ENCODE measurements at regions not wholly inside any gene's neighbourhood (a gene's known extent, or its start where the extent isn't known, plus 50 kb on each side); places are given as distances from the start of the nearest gene placed in this dataset.

GRCh38 chr4:84145176-84145575, 353.9 kb downstream of the NKX6-1 start:
- Histone ChIP-seq H3K23ac (ENCODE audit: low read depth, low read length) (no peak overlapping the region), H4K5ac (ENCODE audit: low read depth, low read length) (no peak overlapping the region), H3K27ac (ENCODE audit: insufficient read depth, low read length) (no peak overlapping the region), H3K79me1 (ENCODE audit: low read depth in 1 of 2, low read length in 2 of 2) (no peaks in the 10 kb centered on the region), H4K91ac (ENCODE audit: insufficient read depth, low read depth, low read length) (no peak overlapping the region), H3K4me2 (ENCODE audit: low read depth, low read length) (no peak overlapping the region), H3K9me1 (ENCODE audit: insufficient read depth, low read length) (no peaks in the 10 kb centered on the region), H3K4me3 (ENCODE audit: insufficient read depth, low read depth, low read length) (no peak overlapping the region), H2BK20ac (ENCODE audit: low read depth, low read length) (no peak overlapping the region), H3K27me3 (ENCODE audit: control insufficient read depth, insufficient read depth, low read length) (no peaks in the 10 kb centered on the region), H2AK5ac (ENCODE audit: low read depth, low read length) (no peak overlapping the region), H3K36me3 (ENCODE audit: control insufficient read depth, insufficient read depth, low read length) (no peaks in the 10 kb centered on the region), H3K9me3 (ENCODE audit: control insufficient read depth, insufficient read depth, low read length) (no peaks in the 10 kb centered on the region), H4K8ac (ENCODE audit: low read depth in 2 of 2, low read length in 2 of 2) (no peak overlapping the region), H3K4ac (ENCODE audit: low read depth, low read length) (no peak overlapping the region), H4K20me1 (ENCODE audit: insufficient read depth, low read length) (no peaks in the 10 kb centered on the region), H3K56ac (ENCODE audit: extremely low read depth, insufficient read depth, low read length) (no peak overlapping the region), H3K14ac (replicated peaks; ENCODE audit: low read depth, low read length) (no peak overlapping the region), H3K18ac (ENCODE audit: low read depth, low read length) (no peak overlapping the region), H2BK5ac (ENCODE audit: low read depth, low read length, poor library complexity, severe bottlenecking) (no peak overlapping the region), H2AK9ac (replicated peaks; ENCODE audit: low read depth, low read length, poor library complexity) (no peak overlapping the region), H3K9ac (ENCODE audit: low read depth, low read length) (no peak overlapping the region), H2BK15ac (ENCODE audit: low read depth, low read length) (no peak overlapping the region), H2BK120ac (ENCODE audit: low read depth, low read length) (no peak overlapping the region), H3K4me1 (ENCODE audit: control insufficient read depth, insufficient read depth, low read length) (no peaks in the 10 kb centered on the region), H2AFZ (replicated peaks; ENCODE audit: low read length, poor library complexity) (no peak overlapping the region)
- BruUV-seq (replicated peaks): no TSS peak
- in situ Hi-C loops (cut with MboI; ENCODE audit: low sequenced_read_pairs) (no loop called here), dilution Hi-C loops (cut with HindIII; ENCODE audit: low sequenced_read_pairs, unreplicated experiment) (no loop called here), intact Hi-C loops (cut with micrococcal nuclease) (no loop called here)
- no peak for TF ChIP-seq CEBPB (IDR thresholded peaks at IDR 0.05; ENCODE audit: low read depth, low read length)
- TF ChIP-seq POLR2A (IDR thresholded peaks at IDR 0.05; ENCODE audit: low read depth, low read length): no peak
- TF ChIP-seq CTCF (conservative IDR thresholded peaks at IDR 0.05; ENCODE audit: low read depth, low read length): no peak
- no peak for TF ChIP-seq SMC3 (IDR thresholded peaks at IDR 0.05; ENCODE audit: low read depth, low read length)
- TF ChIP-seq RAD21 (IDR thresholded peaks at IDR 0.05; ENCODE audit: low read length): no peak
- TF ChIP-seq BHLHE40 (IDR thresholded peaks at IDR 0.05; ENCODE audit: low read depth, low read length): no peak
- no peak for TF ChIP-seq RCOR1 (IDR thresholded peaks at IDR 0.05; ENCODE audit: insufficient replicate concordance, low read length)
- no peak for TF ChIP-seq MAZ (IDR thresholded peaks at IDR 0.05; ENCODE audit: borderline replicate concordance, low read depth, low read length)
- TF ChIP-seq CHD1 (IDR thresholded peaks at IDR 0.05; ENCODE audit: low read depth, low read length): no peak
- no peak for TF ChIP-seq RFX5 (IDR thresholded peaks at IDR 0.05; ENCODE audit: low read depth, low read length)
- TF ChIP-seq MAFK (IDR thresholded peaks at IDR 0.05; ENCODE audit: low read depth, low read length): no peak
- TF ChIP-seq FOS (IDR thresholded peaks at IDR 0.05; ENCODE audit: low read depth, low read length): no peak
- no peak for TF ChIP-seq USF2 (IDR thresholded peaks at IDR 0.05; ENCODE audit: low read depth, low read length)
- POLR2A ChIA-PET (ENCODE audit: unreplicated experiment): no interaction called here
- WGBS, 2 experiments (ENCODE audit: extremely low coverage in 2 of 2, insufficient read length in 1 of 2): no CpG with 5 or more reads among the region's 3 CpGs
- CTCF ChIA-PET: no interaction called here
- ATAC-seq (ENCODE audit: low read depth) (no peak), DNase-seq (no peak)

All from IMR-90 (cell line).